PFSK-1 (cell line): ENCODE measurements at regions not wholly inside any gene's neighbourhood (a gene's known extent, or its start where the extent isn't known, plus 50 kb on each side); places are given as distances from the start of the nearest gene placed in this dataset.

ENCODE experiments used
- FOXP2 ChIP-seq: optimal IDR thresholded peaks from 2 replicates; pipeline ENCODE3; 2011; ENCODE audit warnings: borderline replicate concordance, control low read depth, inconsistent platforms; ENCODE audit not compliant: insufficient read depth; ENCODE audit errors: extremely low read length, extremely low read depth
- POLR2AphosphoS5 ChIP-seq: IDR thresholded peaks from 2 replicates; pipeline ENCODE4 v1.6.1; 2012; ENCODE audit warnings: low read depth, mild to moderate bottlenecking, control low read depth, low read length, moderate library complexity
- SIN3A ChIP-seq: IDR thresholded peaks from 2 replicates; pipeline ENCODE4 v1.6.1; 2012; ENCODE audit warnings: mild to moderate bottlenecking, low read length, moderate library complexity, borderline replicate concordance; ENCODE audit not compliant: insufficient read depth
- TAF1 ChIP-seq: IDR thresholded peaks from 2 replicates; pipeline ENCODE4 v1.6.1; 2012; ENCODE audit warnings: low read length, control low read depth, borderline replicate concordance; ENCODE audit not compliant: insufficient read depth
- TF ChIP-seq, protein P1 (sequence below), 2 experiments: IDR thresholded peaks; 2 replicates each; pipeline versions ENCODE4 v1.6.1 to v1.8.0; 2011 to 2012; ENCODE audit warnings: low read depth in 2 of 2, low read length in 2 of 2, control low read depth in 1 of 2, inconsistent platforms in 1 of 2, mild to moderate bottlenecking in 1 of 2, moderate library complexity in 1 of 2; ENCODE audit not compliant: insufficient read depth in 1 of 2

DNA sequence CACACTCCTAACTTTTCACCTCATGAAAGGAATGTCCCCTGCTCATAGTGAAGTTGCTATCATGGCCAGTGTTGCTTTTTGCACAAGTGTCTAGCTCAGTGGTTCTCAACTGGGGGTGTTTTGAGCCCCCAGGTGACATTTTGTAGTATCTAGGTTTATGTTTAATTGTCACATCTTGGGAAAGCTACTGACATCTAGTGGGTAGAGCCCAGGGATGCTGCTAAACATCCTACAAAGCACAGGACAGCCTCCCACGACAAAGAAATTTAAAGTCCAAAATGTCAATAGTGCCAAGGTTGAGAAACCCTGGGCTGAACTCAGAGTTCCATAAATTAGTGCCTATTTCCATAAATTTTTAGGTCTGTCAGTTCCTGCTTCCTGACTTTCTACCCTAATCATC is 70.7 kb upstream of the HCCS start:
- TF ChIP-seq, protein P1, sequence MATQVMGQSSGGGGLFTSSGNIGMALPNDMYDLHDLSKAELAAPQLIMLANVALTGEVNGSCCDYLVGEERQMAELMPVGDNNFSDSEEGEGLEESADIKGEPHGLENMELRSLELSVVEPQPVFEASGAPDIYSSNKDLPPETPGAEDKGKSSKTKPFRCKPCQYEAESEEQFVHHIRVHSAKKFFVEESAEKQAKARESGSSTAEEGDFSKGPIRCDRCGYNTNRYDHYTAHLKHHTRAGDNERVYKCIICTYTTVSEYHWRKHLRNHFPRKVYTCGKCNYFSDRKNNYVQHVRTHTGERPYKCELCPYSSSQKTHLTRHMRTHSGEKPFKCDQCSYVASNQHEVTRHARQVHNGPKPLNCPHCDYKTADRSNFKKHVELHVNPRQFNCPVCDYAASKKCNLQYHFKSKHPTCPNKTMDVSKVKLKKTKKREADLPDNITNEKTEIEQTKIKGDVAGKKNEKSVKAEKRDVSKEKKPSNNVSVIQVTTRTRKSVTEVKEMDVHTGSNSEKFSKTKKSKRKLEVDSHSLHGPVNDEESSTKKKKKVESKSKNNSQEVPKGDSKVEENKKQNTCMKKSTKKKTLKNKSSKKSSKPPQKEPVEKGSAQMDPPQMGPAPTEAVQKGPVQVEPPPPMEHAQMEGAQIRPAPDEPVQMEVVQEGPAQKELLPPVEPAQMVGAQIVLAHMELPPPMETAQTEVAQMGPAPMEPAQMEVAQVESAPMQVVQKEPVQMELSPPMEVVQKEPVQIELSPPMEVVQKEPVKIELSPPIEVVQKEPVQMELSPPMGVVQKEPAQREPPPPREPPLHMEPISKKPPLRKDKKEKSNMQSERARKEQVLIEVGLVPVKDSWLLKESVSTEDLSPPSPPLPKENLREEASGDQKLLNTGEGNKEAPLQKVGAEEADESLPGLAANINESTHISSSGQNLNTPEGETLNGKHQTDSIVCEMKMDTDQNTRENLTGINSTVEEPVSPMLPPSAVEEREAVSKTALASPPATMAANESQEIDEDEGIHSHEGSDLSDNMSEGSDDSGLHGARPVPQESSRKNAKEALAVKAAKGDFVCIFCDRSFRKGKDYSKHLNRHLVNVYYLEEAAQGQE (IDR thresholded peaks at IDR 0.05; ENCODE audit: insufficient read depth in 1 of 2, low read depth in 2 of 2, low read length in 2 of 2): no peak
- no peak for TF ChIP-seq POLR2AphosphoS5
- TF ChIP-seq TAF1: no peak
- no peak for TF ChIP-seq SIN3A
- TF ChIP-seq FOXP2: no peak
